Activated B cell treated with CpG ODN at 0.5 μM for 24 hours (primary cell): ENCODE measurements at regions not wholly inside any gene's neighbourhood (a gene's known extent, or its start where the extent isn't known, plus 50 kb on each side); places are given as distances from the start of the nearest gene placed in this dataset.

ENCODE experiments used
- ATAC-seq: fragments of 200-7000 bp; cut with Tn5 transposase; one replicate; pipeline ENCODE4 v1.10.0; 2021; ENCODE audit warnings: low read depth, mild to moderate bottlenecking, moderate library complexity
- CTCF ChIA-PET: fragments of 350-600 bp; sonication (Branson Sonifier 250); formaldehyde crosslinking; loops from one replicate; lab custom pipeline; 2021; ENCODE audit warnings: antibody characterized with exemption; lab: Charles Lee
- POLR2A ChIA-PET: fragments of 350-600 bp; sonication (Branson Sonifier 250); formaldehyde crosslinking; loops from one replicate; lab custom pipeline; 2021; ENCODE audit warnings: antibody characterized with exemption; lab: Charles Lee
- DNase-seq: peaks from one replicate; pipeline ENCODE4 v3.0.0; 2022
- H3K27ac Mint-ChIP-seq: one replicate; pipeline ENCODE4 v1.8.0; 2020; ENCODE audit warnings: mixed read lengths
- H3K27me3 Mint-ChIP-seq: one replicate; pipeline ENCODE4 v1.8.0; 2021; ENCODE audit warnings: mixed read lengths
- H3K36me3 Mint-ChIP-seq: one replicate; pipeline ENCODE4 v1.8.0; 2021; ENCODE audit warnings: low read depth, mixed read lengths
- H3K4me1 Mint-ChIP-seq: one replicate; pipeline ENCODE4 v1.8.0; 2021; ENCODE audit warnings: mixed read lengths
- H3K4me3 Mint-ChIP-seq: one replicate; pipeline ENCODE4 v1.8.0; 2020; ENCODE audit warnings: mild to moderate bottlenecking, mixed read lengths
- H3K9me3 Mint-ChIP-seq: one replicate; pipeline ENCODE4 v1.8.0; 2020; ENCODE audit warnings: mixed read lengths
- intact Hi-C: fragments of 100-400 bp; cut with micrococcal nuclease; formaldehyde crosslinking; loops from one replicate; pipeline ENCODE4 v1.15.1; 2024
- TF ChIP-seq, protein P1 (sequence below): fragments of 200-600 bp; IDR thresholded peaks from one replicate; pipeline ENCODE4 v1.8.0; 2022; ENCODE audit warnings: antibody characterized with exemption, mild to moderate bottlenecking

DNA sequence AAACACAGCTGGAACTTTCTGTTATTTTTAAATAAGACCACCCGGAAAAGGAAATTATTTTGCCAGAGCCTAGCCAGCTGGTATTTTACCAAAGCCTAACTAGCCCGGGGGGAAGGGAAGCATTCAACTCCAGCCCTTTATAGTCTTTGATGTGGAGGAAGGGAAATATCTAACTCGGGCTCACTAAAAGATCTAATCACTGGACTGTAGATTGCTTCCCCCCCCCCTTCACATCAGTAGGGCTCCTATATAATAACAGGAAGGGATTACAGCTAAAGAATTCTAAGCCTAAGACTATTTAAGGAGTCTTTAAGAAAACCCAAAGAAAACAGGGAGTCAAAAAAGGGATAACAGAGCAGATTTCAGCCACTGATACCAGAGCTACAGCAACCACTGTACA is 431.1 kb downstream of the KCNH5 start:
- CTCF ChIA-PET: no interaction called here
- H3K4me1 Mint-ChIP-seq: no peaks in the 10 kb centered on the region

DNA sequence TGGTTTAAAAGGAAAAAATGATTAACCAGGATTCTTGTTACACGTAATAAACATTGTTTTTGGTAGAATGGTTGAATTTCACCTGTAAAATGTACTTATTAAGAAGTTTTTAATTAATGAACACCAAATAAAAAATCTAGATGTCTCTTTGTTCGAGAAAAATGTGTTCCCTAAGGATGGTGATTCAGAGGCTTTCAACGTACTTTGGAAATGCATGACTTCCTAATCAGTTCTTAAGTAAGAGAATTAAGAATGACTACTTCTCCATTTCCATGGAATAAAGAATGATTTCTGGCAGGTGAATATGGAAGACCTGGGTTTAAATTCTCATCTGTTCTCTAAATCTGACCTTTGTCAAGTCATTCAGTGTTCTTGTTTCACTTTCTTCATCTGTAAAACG is 428.6 kb downstream of the KCNH5 start:
- CTCF ChIA-PET: no interaction called here
- Mint-ChIP-seq H3K9me3 (peaks cover 6% of the 10 kb centered on the region), H3K36me3 (no peaks in the 10 kb centered on the region), H3K27me3 (no peaks in the 10 kb centered on the region), H3K27ac (no peak overlapping the region), H3K4me3 (no peak overlapping the region), H3K4me1 (no peaks in the 10 kb centered on the region)
- ATAC-seq (no peak), DNase-seq (no peak)
- TF ChIP-seq, protein P1, sequence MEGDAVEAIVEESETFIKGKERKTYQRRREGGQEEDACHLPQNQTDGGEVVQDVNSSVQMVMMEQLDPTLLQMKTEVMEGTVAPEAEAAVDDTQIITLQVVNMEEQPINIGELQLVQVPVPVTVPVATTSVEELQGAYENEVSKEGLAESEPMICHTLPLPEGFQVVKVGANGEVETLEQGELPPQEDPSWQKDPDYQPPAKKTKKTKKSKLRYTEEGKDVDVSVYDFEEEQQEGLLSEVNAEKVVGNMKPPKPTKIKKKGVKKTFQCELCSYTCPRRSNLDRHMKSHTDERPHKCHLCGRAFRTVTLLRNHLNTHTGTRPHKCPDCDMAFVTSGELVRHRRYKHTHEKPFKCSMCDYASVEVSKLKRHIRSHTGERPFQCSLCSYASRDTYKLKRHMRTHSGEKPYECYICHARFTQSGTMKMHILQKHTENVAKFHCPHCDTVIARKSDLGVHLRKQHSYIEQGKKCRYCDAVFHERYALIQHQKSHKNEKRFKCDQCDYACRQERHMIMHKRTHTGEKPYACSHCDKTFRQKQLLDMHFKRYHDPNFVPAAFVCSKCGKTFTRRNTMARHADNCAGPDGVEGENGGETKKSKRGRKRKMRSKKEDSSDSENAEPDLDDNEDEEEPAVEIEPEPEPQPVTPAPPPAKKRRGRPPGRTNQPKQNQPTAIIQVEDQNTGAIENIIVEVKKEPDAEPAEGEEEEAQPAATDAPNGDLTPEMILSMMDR: no peak
- intact Hi-C loops: no loop called here
- POLR2A ChIA-PET: interaction anchor here (0.6 kb wide), 1 partner anchor 295 kb away, joined by 7 read pairs; no protein-coding TSS in a partner anchor

More for the DNA sequence above, 431.1 kb downstream of the KCNH5 start:
- Mint-ChIP-seq H3K27ac (no peak overlapping the region), H3K27me3 (no peaks in the 10 kb centered on the region), H3K36me3 (no peaks in the 10 kb centered on the region), H3K9me3 (peaks cover 9% of the 10 kb centered on the region), H3K4me3 (no peak overlapping the region)
- DNase-seq: no peak
- intact Hi-C loops: no loop called here
- POLR2A ChIA-PET: no interaction called here
- TF ChIP-seq, protein P1: no peak
- no peak for ATAC-seq

GRCh38 chr14:62626416-62626815 is 418.8 kb downstream of the KCNH5 start:
- ATAC-seq: no peak
- no peak for DNase-seq
- no peak overlapping the region for H3K4me3 Mint-ChIP-seq
- CTCF ChIA-PET: no interaction called here
- no peaks in the 10 kb centered on the region for H3K4me1 Mint-ChIP-seq
- TF ChIP-seq, protein P1: no peak
- H3K9me3 Mint-ChIP-seq: peaks cover 6% of the 10 kb centered on the region
- intact Hi-C loops: no loop called here
- no peak overlapping the region for H3K27ac Mint-ChIP-seq
- no peaks in the 10 kb centered on the region for H3K36me3 Mint-ChIP-seq
- H3K27me3 Mint-ChIP-seq: no peaks in the 10 kb centered on the region
- POLR2A ChIA-PET: no interaction called here

- Mint-ChIP-seq H3K4me1 (no peaks in the 10 kb centered on the region), H3K27me3 (no peaks in the 10 kb centered on the region), H3K4me3 (no peak overlapping the region), H3K36me3 (no peaks in the 10 kb centered on the region), H3K27ac (no peak overlapping the region), H3K9me3 (peaks cover 6% of the 10 kb centered on the region)
- intact Hi-C loops: no loop called here
- CTCF ChIA-PET: no interaction called here
- POLR2A ChIA-PET: no interaction called here
- ATAC-seq (no peak), DNase-seq (no peak)
- TF ChIP-seq, protein P1: no peak
Observed at GRCh38 chr14:62629176-62629725, 416.0 kb downstream of the KCNH5 start.

DNA sequence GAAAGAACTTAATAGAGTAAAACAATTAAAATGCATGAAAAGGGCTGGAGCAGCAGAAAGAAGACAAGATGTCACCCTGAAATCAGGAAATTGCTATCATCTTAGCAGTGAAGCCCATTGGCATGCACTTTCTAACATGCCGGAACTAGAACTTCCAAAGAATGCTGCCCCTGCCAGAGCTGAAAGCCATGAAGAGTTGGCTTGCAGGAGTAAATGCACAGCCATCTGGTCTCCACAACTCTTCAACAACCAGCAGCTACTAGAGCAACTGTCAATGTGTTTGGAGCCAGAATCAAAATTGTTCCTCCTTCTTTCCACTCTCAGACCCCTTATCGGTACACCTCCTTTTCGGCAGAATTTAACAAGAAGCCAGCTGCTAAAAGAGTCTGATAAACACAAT is 414.1 kb downstream of the KCNH5 start:
- POLR2A ChIA-PET: no interaction called here
- H3K27me3 Mint-ChIP-seq: no peaks in the 10 kb centered on the region
- no peak overlapping the region for H3K27ac Mint-ChIP-seq
- DNase-seq (no peak), ATAC-seq (no peak)
- no peak overlapping the region for H3K4me3 Mint-ChIP-seq
- CTCF ChIA-PET: no interaction called here
- H3K4me1 Mint-ChIP-seq: no peaks in the 10 kb centered on the region
- no peaks in the 10 kb centered on the region for H3K36me3 Mint-ChIP-seq
- H3K9me3 Mint-ChIP-seq: peaks cover 3% of the 10 kb centered on the region
- TF ChIP-seq, protein P1: no peak
- intact Hi-C loops: no loop called here
